CD14-positive monocyte (primary cell): ENCODE measurements at regions not wholly inside any gene's neighbourhood (a gene's known extent, or its start where the extent isn't known, plus 50 kb on each side); places are given as distances from the start of the nearest gene placed in this dataset.

ENCODE experiments used
- DNase-seq, 3 donors: peaks; one replicate each; pipeline ENCODE4 v3.0.0-alpha.2; 2011 to 2022
- H2AFZ ChIP-seq: 2 replicates; pipeline ENCODE4 v1.6.0; 2012; ENCODE audit warnings: mild to moderate bottlenecking, low read depth, low read length, inconsistent platforms; ENCODE audit not compliant: insufficient read depth, poor library complexity, severe bottlenecking
- H3K27ac ChIP-seq, 2 donors: 1 replicate in 1 of 2; 2 replicates in 1 of 2; pipeline ENCODE4 v1.5.1; 2012 to 2013; ENCODE audit warnings: low read length in 2 of 2, control low read depth in 1 of 2, inconsistent platforms in 1 of 2, low read depth in 1 of 2, mild to moderate bottlenecking in 1 of 2
- H3K27me3 ChIP-seq, 2 donors: one replicate each; pipeline versions ENCODE4 v1.6.0 to v1.6.1; 2011 to 2013; ENCODE audit warnings: low read length in 2 of 2; ENCODE audit not compliant: control insufficient read depth in 2 of 2, insufficient read depth in 2 of 2
- H3K36me3 ChIP-seq, 2 donors: replicated peaks in 1 of 2; 1 replicate in 1 of 2; 2 replicates in 1 of 2; pipeline versions ENCODE4 v1.5.1 to v1.6.1; 2012 to 2013; ENCODE audit warnings: low read length in 2 of 2, control low read depth in 1 of 2, inconsistent platforms in 1 of 2, mild to moderate bottlenecking in 1 of 2; ENCODE audit not compliant: insufficient read depth in 2 of 2, control insufficient read depth in 1 of 2
- H3K4me1 ChIP-seq, 2 donors: 1 replicate in 1 of 2; 2 replicates in 1 of 2; pipeline versions ENCODE4 v1.5.1 to v1.6.1; 2012 to 2013; ENCODE audit warnings: low read length in 2 of 2, control low read depth in 1 of 2, inconsistent platforms in 1 of 2, mild to moderate bottlenecking in 1 of 2, moderate library complexity in 1 of 2; ENCODE audit not compliant: insufficient read depth in 2 of 2, control insufficient read depth in 1 of 2
- H3K4me2 ChIP-seq: replicated peaks from 2 replicates; pipeline ENCODE3; 2012; ENCODE audit warnings: low read length, moderate library complexity, mild to moderate bottlenecking; ENCODE audit not compliant: poor library complexity, severe bottlenecking; ENCODE audit errors: extremely low read depth
- H3K4me3 ChIP-seq, 3 experiments: fragments of 200-600 bp in 1 of 3; sonication (generic) in 1 of 3; replicated peaks in 1 of 3; 1 replicate in 2 of 3; 2 replicates in 1 of 3; pipeline ENCODE4 v1.5.1; 2011 to 2013; ENCODE audit warnings: low read length in 3 of 3, mild to moderate bottlenecking in 3 of 3, control low read depth in 2 of 3, low read depth in 2 of 3, inconsistent platforms in 1 of 3, moderate library complexity in 1 of 3
- H3K79me2 ChIP-seq: 2 replicates; pipeline ENCODE4 v1.6.0; 2012; ENCODE audit warnings: mild to moderate bottlenecking, control low read depth, inconsistent platforms, low read length, moderate library complexity; ENCODE audit not compliant: insufficient read depth
- H3K9ac ChIP-seq: 2 replicates; pipeline ENCODE4 v1.6.0; 2017; ENCODE audit warnings: low read length, mild to moderate bottlenecking; ENCODE audit not compliant: insufficient read depth, poor library complexity, severe bottlenecking
- H3K9me3 ChIP-seq, 2 donors: replicated peaks in 1 of 2; 1 replicate in 1 of 2; 2 replicates in 1 of 2; pipeline versions ENCODE4 v1.5.1 to v1.6.1; 2012 to 2013; ENCODE audit warnings: low read length in 2 of 2, control low read depth in 1 of 2; ENCODE audit not compliant: control insufficient read depth in 1 of 2, insufficient read depth in 1 of 2
- H4K20me1 ChIP-seq: 2 replicates; pipeline ENCODE4 v1.6.0; 2012; ENCODE audit warnings: mild to moderate bottlenecking, low read length, control low read depth, moderate library complexity; ENCODE audit not compliant: insufficient read depth
- H3K27ac Mint-ChIP-seq, 7 donors: one replicate each; pipeline ENCODE4 v1.8.0; 2020; ENCODE audit warnings: mild to moderate bottlenecking in 7 of 7, mixed read lengths in 7 of 7, moderate library complexity in 6 of 7, inconsistent platforms in 2 of 7
- H3K27me3 Mint-ChIP-seq, 3 donors: one replicate each; pipeline ENCODE4 v1.8.0; 2021 to 2022; ENCODE audit warnings: low read depth in 3 of 3, mild to moderate bottlenecking in 3 of 3, mixed read lengths in 3 of 3, moderate library complexity in 3 of 3, inconsistent platforms in 1 of 3
- H3K36me3 Mint-ChIP-seq, 2 donors: one replicate each; pipeline ENCODE4 v1.8.0; 2020; ENCODE audit warnings: mixed read lengths in 2 of 2, inconsistent platforms in 1 of 2, mild to moderate bottlenecking in 1 of 2
- H3K4me1 Mint-ChIP-seq: one replicate; pipeline ENCODE4 v1.8.0; 2020; ENCODE audit warnings: mild to moderate bottlenecking, mixed read lengths
- H3K4me3 Mint-ChIP-seq, 2 donors: one replicate each; pipeline ENCODE4 v1.8.0; 2020; ENCODE audit warnings: mild to moderate bottlenecking in 2 of 2, mixed read lengths in 2 of 2, moderate library complexity in 1 of 2
- H3K9me3 Mint-ChIP-seq, 7 donors: one replicate each; pipeline ENCODE4 v1.8.0; 2020 to 2022; ENCODE audit warnings: mixed read lengths in 7 of 7, mild to moderate bottlenecking in 6 of 7, moderate library complexity in 6 of 7, inconsistent platforms in 2 of 7
- CTCF ChIP-seq: fragments of 200-600 bp; IDR thresholded peaks from one replicate; pipeline ENCODE4 v1.8.0; 2022; ENCODE audit warnings: antibody characterized with exemption, mild to moderate bottlenecking
- WGBS: methylation state at CpG from one replicate; pipeline ENCODE4 v1.1.5; 2013; ENCODE audit warnings: missing lambda C conversion rate; ENCODE audit not compliant: insufficient coverage; 5-methylcytosine and 5-hydroxymethylcytosine counted together
- intact Hi-C, 2 donors: fragments of 100-400 bp; cut with micrococcal nuclease; formaldehyde crosslinking; loops; one replicate each; pipeline versions ENCODE4 v1.15.0 to v1.15.1; 2023

DNA sequence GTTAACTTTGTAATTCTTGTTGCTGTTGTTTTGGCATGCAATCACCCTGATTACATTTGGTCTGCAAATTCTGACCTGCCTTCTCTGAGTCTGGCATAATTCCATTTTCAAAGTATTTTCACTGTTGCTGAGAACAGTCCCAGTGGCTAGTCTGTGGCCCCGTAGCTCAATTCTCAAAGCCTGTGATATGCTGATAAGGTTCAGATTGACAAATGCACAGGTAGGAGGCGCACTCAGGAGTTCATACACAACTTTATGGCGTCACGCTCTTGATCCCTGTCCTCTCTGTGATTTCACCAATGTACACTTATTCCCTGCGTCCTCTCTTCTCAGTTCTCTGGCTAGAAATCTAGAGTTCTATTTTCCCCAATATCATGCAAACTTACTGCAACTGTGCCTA lies 376.6 kb upstream of the SLCO3A1 start:
- Mint-ChIP-seq H3K4me3 (no peak overlapping the region), H3K4me1 (peaks cover 6% of the 10 kb centered on the region), H3K27me3 (peaks cover 0 to 2% (median 2%) of the 10 kb centered on the region in 3 donors), H3K9me3 (peaks cover 0 to 3% (median 0%) of the 10 kb centered on the region in 7 donors), H3K36me3 (no peaks in the 10 kb centered on the region), H3K27ac (no peak overlapping the region)
- no peak overlapping the region for H3K27ac ChIP-seq
- TF ChIP-seq CTCF, result no peak
- intact Hi-C loops, result no loop called here
- H4K20me1 ChIP-seq, result no peaks in the 10 kb centered on the region
- H3K4me2 ChIP-seq, result no peak overlapping the region
- 78% methylated on average over 5 of the region's 5 CpGs for WGBS
- H3K36me3 ChIP-seq, result no peaks in the 10 kb centered on the region
- H3K4me3 ChIP-seq, result no peak overlapping the region
- no peak overlapping the region for H3K9ac ChIP-seq
- H3K79me2 ChIP-seq, result no peaks in the 10 kb centered on the region
- H2AFZ ChIP-seq, result no peak overlapping the region
- DNase-seq, result no peak
- H3K27me3 ChIP-seq, result no peaks in the 10 kb centered on the region
- no peaks in the 10 kb centered on the region for H3K4me1 ChIP-seq
- H3K9me3 ChIP-seq, result no peaks in the 10 kb centered on the region

DNA sequence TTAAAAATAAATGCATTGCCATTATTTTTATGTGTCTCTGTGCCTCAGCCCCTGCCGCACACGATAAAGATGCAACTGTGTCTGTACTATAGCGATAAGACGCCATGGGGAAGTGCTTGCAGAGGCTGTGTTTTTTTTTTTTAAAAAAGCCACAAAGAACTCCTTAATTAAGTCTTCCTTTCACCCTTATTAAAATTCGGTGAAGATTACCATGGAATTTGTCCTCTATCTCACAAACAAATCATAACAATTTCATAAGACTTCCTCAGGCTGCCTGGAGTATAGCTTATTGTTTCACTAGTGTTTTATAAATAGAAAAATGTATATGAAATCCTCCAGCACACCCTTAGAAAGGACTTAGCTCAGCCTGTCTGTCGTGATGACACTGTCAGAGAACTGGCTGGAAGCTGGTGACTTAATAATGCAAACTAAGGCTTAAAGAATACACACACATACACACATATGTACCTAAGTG lies 374.8 kb upstream of the SLCO3A1 start:
- Mint-ChIP-seq H3K27me3 (peaks cover 2 to 3% (median 2%) of the 10 kb centered on the region in 3 donors), H3K4me3 (no peak overlapping the region), H3K9me3 (no peaks in the 10 kb centered on the region), H3K27ac (no peak overlapping the region), H3K36me3 (no peaks in the 10 kb centered on the region), H3K4me1 (peaks cover 2% of the 10 kb centered on the region)
- Histone ChIP-seq H3K9me3 (no peaks in the 10 kb centered on the region), H3K4me2 (no peak overlapping the region), H3K27ac (no peak overlapping the region), H3K79me2 (no peaks in the 10 kb centered on the region), H3K27me3 (no peaks in the 10 kb centered on the region), H3K9ac (no peak overlapping the region), H4K20me1 (no peaks in the 10 kb centered on the region), H3K4me1 (no peaks in the 10 kb centered on the region), H3K36me3 (no peaks in the 10 kb centered on the region), H2AFZ (no peak overlapping the region), H3K4me3 (no peak overlapping the region)
- intact Hi-C loops, result no loop called here
- no peak for TF ChIP-seq CTCF
- no CpG with 5 or more reads among the region's 6 CpGs for WGBS
- no peak for DNase-seq
